ENCODE measurements at regions not wholly inside any gene's neighbourhood (a gene's known extent, or its start where the extent isn't known, plus 50 kb on each side); places are given as distances from the start of the nearest gene placed in this dataset.
"Not testable (repeated sequence)": the region's sequence is repeated elsewhere in the genome, so short reads cannot be mapped to it uniquely, and the experiment has no call there.

DNA sequence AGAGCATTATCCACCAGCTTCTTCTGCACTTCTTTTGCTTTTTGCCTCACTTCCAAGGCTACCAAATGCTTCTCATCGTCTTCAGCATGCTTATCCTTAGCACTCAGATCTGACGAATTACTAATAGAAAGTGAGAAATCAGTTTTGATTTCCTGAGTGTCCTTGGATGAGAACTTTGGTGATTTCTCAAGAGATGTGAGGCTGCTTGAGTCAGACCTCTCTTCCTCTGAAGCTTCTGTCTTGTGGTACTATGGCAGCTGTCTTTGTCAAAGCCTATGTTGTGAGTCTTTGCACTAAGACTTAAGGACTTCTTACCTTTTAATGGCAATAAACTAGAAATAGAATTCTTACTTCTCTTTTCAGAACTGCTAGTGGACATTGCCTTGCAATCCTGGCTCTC lies 169.9 kb downstream of the CPE start:
- no peak overlapping the region for H3K27ac ChIP-seq
- TF ChIP-seq, protein P1, sequence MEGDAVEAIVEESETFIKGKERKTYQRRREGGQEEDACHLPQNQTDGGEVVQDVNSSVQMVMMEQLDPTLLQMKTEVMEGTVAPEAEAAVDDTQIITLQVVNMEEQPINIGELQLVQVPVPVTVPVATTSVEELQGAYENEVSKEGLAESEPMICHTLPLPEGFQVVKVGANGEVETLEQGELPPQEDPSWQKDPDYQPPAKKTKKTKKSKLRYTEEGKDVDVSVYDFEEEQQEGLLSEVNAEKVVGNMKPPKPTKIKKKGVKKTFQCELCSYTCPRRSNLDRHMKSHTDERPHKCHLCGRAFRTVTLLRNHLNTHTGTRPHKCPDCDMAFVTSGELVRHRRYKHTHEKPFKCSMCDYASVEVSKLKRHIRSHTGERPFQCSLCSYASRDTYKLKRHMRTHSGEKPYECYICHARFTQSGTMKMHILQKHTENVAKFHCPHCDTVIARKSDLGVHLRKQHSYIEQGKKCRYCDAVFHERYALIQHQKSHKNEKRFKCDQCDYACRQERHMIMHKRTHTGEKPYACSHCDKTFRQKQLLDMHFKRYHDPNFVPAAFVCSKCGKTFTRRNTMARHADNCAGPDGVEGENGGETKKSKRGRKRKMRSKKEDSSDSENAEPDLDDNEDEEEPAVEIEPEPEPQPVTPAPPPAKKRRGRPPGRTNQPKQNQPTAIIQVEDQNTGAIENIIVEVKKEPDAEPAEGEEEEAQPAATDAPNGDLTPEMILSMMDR (conservative IDR thresholded peaks at IDR 0.05) = no peak

GRCh38 chr4:165553221-165553810 lies 174.5 kb downstream of the CPE start:
- H3K27ac ChIP-seq = no peak overlapping the region
- TF ChIP-seq, protein P1 (conservative IDR thresholded peaks at IDR 0.05) = no peak

GRCh38 chr4:165555302-165555701 lies 176.5 kb downstream of the CPE start:
- H3K27ac ChIP-seq = no peak overlapping the region
- TF ChIP-seq, protein P1 (conservative IDR thresholded peaks at IDR 0.05) = no peak

- TF ChIP-seq, protein P1 (conservative IDR thresholded peaks at IDR 0.05) = no peak
- H3K27ac ChIP-seq = no peak overlapping the region
These were observed 177.6 kb downstream of the CPE start for GRCh38 chr4:165556383-165556782.

DNA sequence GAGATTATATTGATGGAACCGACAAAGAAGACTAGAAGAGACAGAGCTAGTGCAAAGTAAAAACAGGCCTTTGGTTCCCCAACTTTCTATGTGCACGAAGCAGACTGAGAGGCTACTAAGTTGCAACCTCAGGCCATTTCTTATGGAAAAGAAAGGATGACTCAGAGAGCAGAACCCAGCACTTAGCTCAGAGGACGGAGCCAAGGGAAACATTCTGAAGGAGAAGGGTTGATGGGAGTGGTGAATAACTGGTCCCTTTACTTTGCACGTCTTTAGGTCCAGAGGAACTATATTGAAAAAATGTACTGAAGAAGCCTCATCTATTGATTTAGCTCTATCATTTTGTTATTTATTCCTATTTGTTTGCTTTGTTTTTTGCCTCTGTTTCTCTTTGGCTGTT lies 182.1 kb downstream of the CPE start:
- no peak overlapping the region for H3K27ac ChIP-seq
- TF ChIP-seq, protein P1 (conservative IDR thresholded peaks at IDR 0.05) = no peak

- no peak overlapping the region for H3K27ac ChIP-seq
- TF ChIP-seq, protein P1 (conservative IDR thresholded peaks at IDR 0.05) = no peak
These were observed 185.0 kb downstream of the CPE start for GRCh38 chr4:165563851-165564250.

- no peak overlapping the region for H3K27ac ChIP-seq
- TF ChIP-seq, protein P1 (conservative IDR thresholded peaks at IDR 0.05) = no peak
These were observed 190.2 kb downstream of the CPE start for GRCh38 chr4:165569031-165569430.

DNA sequence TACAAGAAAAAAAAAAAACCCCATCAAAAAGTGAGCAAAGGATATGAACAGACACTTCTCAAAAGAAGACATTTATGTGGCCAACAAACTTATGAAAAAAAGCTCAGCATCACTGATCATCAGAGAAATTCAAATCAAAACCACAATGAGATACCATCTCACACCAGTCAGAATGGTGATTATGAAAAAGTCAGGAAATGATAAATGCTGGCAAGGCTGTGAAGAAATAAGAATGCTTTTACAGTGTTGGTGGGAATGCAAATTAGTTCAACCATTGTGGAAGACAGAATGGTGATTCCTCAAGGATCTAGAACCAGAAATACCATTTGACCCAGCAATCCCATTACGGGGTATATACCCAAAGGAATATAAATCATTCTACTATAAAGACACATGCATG lies 192.7 kb downstream of the CPE start:
- not testable (repeated sequence) for H3K27ac ChIP-seq
